PC-9 (cell line): ENCODE measurements at regions not wholly inside any gene's neighbourhood (a gene's known extent, or its start where the extent isn't known, plus 50 kb on each side); places are given as distances from the start of the nearest gene placed in this dataset.

Experiments used
- CTCF ChIP-seq: fragments of 200-600 bp; sonication (generic); conservative IDR thresholded peaks from 2 replicates; pipeline ENCODE4 v1.6.1; 2017; ENCODE audit warnings: mixed run types, antibody characterized with exemption, mild to moderate bottlenecking, moderate library complexity
- EZH2 ChIP-seq: fragments of 200-600 bp; sonication (generic); IDR thresholded peaks from 2 replicates; pipeline ENCODE4 v1.8.0; 2017; ENCODE audit warnings: antibody characterized with exemption, low read depth

DNA sequence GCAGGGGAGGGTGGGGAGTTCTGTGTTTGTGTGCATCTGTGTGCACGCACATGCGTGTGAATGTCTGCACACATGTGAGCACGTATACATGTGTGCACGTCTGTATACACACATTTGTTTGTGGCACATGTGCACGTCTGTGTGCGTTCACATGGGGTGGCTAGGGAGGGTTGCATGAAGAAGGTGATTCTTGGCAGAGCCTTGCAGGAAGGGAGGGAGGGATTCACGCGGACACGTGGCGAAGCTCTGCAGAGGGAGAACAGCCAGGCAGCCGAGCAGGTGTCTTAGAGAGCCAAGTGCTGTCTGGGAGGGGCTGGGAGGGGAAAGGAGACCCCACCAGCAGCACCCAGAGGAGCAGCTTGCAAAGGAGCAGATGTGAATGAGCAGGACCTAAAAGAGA is 372.1 kb downstream of the BRD1 start:
- TF ChIP-seq CTCF: no peak
- TF ChIP-seq EZH2: no peak
